ENCODE measurements at regions not wholly inside any gene's neighbourhood (a gene's known extent, or its start where the extent isn't known, plus 50 kb on each side); places are given as distances from the start of the nearest gene placed in this dataset.
"Not testable (repeated sequence)": the region's sequence is repeated elsewhere in the genome, so short reads cannot be mapped to it uniquely, and the experiment has no call there.

DNA sequence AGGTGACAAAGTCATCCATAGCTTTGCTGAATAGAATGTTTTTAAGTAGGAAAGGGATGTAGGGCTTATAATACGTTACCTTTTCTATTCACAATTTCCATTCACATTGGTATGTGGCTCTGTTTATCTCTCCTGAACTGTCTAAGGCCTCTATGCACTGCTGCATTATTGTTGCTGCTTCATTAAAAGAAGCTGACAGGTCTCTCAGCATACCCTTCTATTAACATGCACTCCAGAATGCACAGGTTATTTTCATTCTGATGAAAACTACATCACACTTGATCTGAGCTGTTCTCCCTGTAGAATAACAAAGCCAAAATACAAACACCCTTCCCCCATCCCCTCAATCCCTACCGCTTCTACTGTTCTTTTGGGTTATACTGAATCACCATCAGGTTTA is 399.3 kb downstream of the TBC1D32 start:
- H3K4me3 Mint-ChIP-seq, result no peak overlapping the region
- intact Hi-C loops (cut with micrococcal nuclease), result no loop called here
- no peaks in the 10 kb centered on the region for H3K36me3 Mint-ChIP-seq (ENCODE audit: low read depth)
- no peak for TF ChIP-seq CTCF (IDR thresholded peaks at IDR 0.05)
- no peaks in the 10 kb centered on the region for H3K4me1 Mint-ChIP-seq (ENCODE audit: low read depth)
- no peaks in the 10 kb centered on the region for H3K27me3 Mint-ChIP-seq
- ChIA-PET POLR2A (no interaction called here), CTCF (interaction anchor here (0.6 kb wide), 2 partner anchors 603 to 720 kb away, joined by 3 to 4 read pairs; no protein-coding TSS in a partner anchor)
- ATAC-seq (no peak), DNase-seq (no peak)
- H3K9me3 Mint-ChIP-seq, result no peaks in the 10 kb centered on the region
- H3K27ac Mint-ChIP-seq, result no peak overlapping the region

DNA sequence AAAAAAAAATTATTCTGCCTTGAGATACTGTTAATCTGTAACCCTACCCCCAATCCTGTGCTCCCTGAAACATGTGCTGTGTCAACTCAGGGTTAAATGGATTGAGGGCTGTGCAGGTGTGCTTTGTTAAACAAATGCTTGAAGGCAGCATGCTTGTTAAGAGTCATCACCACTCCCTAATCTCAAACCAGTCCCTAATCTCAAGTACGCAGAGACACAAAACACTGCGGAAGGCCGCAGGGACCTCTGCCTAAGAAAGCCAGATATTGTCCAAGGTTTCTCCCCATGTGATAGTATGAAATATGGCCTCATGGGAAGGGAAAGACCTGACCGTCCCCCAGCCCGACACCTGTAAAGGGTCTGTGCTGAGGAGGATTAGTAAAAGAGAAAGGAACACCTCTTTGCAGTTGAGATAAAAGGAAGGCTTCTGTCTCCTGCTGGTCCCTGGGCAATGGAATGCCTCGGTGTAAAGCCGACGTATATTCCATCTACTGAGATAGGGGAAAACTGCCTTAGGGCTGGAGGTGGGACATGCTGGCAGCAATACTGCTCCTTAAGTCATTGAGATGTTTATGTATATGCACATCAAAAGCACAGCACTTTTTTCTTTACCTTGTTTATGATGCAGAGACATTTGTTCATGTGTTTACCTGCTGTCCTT is 402.6 kb downstream of the TBC1D32 start:
- ATAC-seq; H3K9me3 Mint-ChIP-seq; H3K27me3 Mint-ChIP-seq; intact Hi-C loops (cut with micrococcal nuclease); H3K36me3 Mint-ChIP-seq (ENCODE audit: low read depth); H3K4me3 Mint-ChIP-seq; DNase-seq; H3K4me1 Mint-ChIP-seq (ENCODE audit: low read depth); H3K27ac Mint-ChIP-seq; POLR2A ChIA-PET: not testable (repeated sequence)
- CTCF ChIA-PET, result interaction anchor here (0.6 kb wide), 1 partner anchor 99 kb away, joined by 3 read pairs; no protein-coding TSS in a partner anchor

- H3K4me3 Mint-ChIP-seq; H3K9me3 Mint-ChIP-seq; intact Hi-C loops (cut with micrococcal nuclease); CTCF ChIA-PET; H3K4me1 Mint-ChIP-seq (ENCODE audit: low read depth); H3K36me3 Mint-ChIP-seq (ENCODE audit: low read depth); ATAC-seq; DNase-seq; H3K27ac Mint-ChIP-seq; POLR2A ChIA-PET; H3K27me3 Mint-ChIP-seq: not testable (repeated sequence)
Measured at GRCh38 chr6:120930500-120930899, 403.8 kb downstream of the TBC1D32 start.

DNA sequence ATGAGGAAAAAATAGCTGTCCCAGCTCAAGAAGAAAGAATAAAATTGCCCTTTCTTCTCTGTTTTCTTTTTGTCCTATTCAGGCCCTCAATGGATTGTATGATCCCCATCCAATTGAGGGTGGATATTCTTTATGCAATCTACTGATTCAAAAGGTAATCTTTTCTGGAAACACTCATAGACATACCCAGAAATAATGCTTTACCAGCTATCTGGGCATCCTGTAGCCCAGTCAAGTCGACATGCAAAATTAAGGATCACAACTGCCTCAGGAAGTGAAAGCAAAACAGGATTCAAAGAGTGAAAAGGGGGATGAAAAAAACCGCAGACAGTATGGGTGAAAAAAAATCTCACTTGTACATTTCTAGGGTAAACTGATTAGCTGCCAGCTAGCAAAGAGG is 410.1 kb downstream of the TBC1D32 start:
- no peak for TF ChIP-seq CTCF (IDR thresholded peaks at IDR 0.05)
- H3K4me3 Mint-ChIP-seq, result no peak overlapping the region
- DNase-seq (no peak), ATAC-seq (no peak)
- no peaks in the 10 kb centered on the region for H3K9me3 Mint-ChIP-seq
- CTCF ChIA-PET, result no interaction called here
- no peaks in the 10 kb centered on the region for H3K27me3 Mint-ChIP-seq
- POLR2A ChIA-PET, result no interaction called here
- H3K27ac Mint-ChIP-seq, result no peak overlapping the region
- intact Hi-C loops (cut with micrococcal nuclease), result no loop called here
- H3K4me1 Mint-ChIP-seq (ENCODE audit: low read depth), result no peaks in the 10 kb centered on the region
- H3K36me3 Mint-ChIP-seq (ENCODE audit: low read depth), result no peaks in the 10 kb centered on the region

DNA sequence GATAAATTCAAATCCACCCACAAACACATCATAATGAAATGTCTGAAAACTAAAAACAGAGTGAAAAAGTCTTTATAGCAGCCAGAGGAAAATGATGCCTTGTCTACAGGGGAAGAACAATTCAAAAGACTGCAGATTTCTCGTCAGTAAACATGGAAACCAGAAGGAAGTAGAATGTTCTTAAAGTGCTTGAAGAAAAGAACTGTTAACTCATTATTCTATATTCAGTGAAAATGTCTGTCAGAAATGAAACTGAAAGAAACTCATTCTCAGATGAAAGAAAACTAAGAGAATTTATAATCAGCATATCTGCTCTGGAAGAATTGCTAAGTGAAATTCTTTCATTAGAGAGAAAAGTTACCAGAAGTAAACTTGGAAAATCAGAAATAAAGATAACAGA is 416.1 kb downstream of the TBC1D32 start:
- intact Hi-C loops (cut with micrococcal nuclease), result no loop called here

More for the DNA sequence above, 416.1 kb downstream of the TBC1D32 start:
- no peaks in the 10 kb centered on the region for H3K27me3 Mint-ChIP-seq
- TF ChIP-seq CTCF (IDR thresholded peaks at IDR 0.05), result no peak
- H3K36me3 Mint-ChIP-seq (ENCODE audit: low read depth), result no peaks in the 10 kb centered on the region
- CTCF ChIA-PET, result no interaction called here
- DNase-seq (no peak), ATAC-seq (no peak)
- H3K27ac Mint-ChIP-seq, result no peak overlapping the region
- no peak overlapping the region for H3K4me3 Mint-ChIP-seq
- H3K4me1 Mint-ChIP-seq (ENCODE audit: low read depth), result no peaks in the 10 kb centered on the region
- POLR2A ChIA-PET, result no interaction called here
- peaks cover 2% of the 10 kb centered on the region for H3K9me3 Mint-ChIP-seq

Data from activated CD8-positive, alpha-beta T cell treated with anti-CD3 and anti-CD28 coated beads for 36 hours (primary cell).